Activated naive CD4-positive, alpha-beta T cell (primary cell): ENCODE measurements at regions not wholly inside any gene's neighbourhood (a gene's known extent, or its start where the extent isn't known, plus 50 kb on each side); places are given as distances from the start of the nearest gene placed in this dataset.

Source experiments
- DNase-seq, 4 experiments: peaks; one replicate each; lab custom pipeline; 2025; lab: John Stamatoyannopoulos, UW

DNA sequence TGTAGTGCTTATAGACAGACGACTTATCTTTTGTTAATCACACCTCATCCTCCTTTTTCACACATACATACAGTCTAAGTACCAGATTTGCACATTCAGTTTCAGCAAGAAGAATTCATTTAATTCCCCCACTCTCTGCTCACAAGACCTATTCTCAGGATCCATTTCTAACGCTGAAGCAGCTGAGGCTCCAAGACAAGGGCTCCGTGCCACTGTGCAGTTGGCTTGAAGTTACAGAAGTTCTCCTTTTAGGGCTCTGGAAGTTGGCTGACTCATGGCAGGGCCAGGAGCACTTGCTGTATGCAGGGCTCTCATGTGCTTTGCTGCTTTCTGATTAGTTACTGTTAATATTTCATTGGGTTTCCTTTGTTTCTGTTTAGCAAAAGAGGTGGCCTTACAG is 1566.9 kb upstream of the TMEM132C start:
- DNase-seq: no peak

DNA sequence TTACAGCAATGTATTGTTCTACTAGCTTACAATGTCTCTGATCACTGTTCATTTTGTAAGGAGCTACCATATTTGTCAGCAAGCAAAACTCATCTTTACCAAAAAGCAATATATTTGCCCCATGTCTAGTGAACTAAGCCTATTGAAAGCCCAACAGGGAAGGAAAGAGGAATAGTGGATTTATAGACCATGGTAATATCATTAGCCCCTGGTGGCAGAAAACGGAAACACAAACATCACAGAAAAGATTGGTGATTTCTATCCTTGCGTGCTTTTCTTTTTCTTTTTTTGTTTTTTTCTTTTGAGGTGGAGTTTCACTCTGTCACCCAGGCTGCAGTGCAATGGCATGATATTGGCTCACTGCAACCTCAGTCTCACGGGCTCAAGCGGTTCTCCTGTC is 1562.4 kb upstream of the TMEM132C start:
- DNase-seq: no peak

DNA sequence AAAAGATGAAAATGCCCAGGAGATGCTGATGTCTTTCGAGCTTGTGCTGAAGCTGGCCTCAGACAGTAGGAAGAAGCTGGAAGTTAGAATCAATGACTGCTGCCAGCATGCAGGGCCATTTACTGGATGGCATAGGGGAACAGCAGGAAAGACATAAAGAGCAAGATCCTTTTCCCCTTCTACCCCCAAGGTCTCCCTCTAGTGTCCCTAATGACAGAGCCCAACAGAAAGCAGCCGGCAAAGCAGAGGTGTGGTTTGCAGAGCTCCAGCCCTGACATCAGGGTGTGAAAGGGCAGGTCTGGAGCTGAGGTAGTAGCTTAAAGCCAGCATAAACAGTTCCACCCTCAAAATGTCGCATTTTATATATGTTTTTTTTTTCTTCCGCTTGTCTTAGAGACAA is 1560.7 kb upstream of the TMEM132C start:
- DNase-seq: no peak

DNA sequence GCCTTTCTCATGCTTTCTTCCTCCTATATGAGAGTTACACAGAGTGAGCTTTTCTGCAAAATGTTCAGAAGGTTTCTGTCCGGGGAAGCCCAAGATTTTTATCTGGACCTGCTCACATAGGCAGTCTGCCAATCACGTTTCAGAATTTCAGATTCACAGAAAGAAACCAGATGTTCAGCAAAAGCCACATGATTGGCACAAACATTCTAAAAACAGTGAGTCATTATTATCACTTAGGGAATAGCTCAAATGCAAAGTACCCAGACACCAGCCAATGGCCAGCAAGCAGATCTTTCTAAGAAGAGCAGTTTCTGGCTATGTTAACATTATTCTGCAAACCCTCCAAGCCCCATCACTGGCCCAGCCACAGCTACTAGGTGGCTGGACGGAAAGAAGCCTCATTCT is 1558.5 kb upstream of the TMEM132C start:
- no peak for DNase-seq

- no peak for DNase-seq
These were observed 1548.6 kb upstream of the TMEM132C start for GRCh38 chr12:126718365-126718764.

DNA sequence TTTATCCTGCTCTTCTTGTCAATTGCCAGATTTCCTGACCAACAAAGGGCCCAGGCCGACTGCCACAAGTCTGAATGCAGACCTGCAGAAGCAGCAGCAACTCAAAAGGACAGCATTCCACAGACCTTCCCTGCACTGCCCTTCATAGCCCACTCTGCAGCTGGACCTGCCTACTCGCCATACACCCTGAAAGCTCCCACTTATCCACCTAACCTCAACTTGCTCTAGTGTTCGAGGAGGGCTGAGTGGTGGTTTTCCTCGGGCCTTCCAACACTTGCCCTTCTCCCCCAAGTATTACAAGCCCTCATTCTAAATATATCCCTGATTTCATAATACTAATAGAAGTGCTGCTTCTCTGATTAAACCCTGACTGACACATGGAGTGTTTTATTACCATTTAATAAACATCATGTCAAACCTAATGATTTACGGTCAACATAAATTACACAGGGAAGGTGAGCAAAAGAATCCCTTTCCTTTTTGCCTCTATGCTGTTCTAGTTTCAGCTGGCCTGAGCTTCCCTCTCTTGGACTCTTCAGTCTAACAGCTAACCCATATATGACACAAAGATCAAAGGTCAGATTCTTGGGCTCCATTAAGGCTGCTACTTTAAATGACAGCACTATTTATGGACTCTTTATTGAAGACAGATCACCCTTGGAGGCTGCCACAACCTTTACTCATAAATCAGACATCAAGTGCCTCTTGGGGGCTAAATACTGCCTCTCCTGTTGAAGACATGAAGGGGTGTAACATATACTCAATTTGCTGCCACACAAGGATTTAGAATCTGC is 1546.9 kb upstream of the TMEM132C start:
- no peak for DNase-seq

DNA sequence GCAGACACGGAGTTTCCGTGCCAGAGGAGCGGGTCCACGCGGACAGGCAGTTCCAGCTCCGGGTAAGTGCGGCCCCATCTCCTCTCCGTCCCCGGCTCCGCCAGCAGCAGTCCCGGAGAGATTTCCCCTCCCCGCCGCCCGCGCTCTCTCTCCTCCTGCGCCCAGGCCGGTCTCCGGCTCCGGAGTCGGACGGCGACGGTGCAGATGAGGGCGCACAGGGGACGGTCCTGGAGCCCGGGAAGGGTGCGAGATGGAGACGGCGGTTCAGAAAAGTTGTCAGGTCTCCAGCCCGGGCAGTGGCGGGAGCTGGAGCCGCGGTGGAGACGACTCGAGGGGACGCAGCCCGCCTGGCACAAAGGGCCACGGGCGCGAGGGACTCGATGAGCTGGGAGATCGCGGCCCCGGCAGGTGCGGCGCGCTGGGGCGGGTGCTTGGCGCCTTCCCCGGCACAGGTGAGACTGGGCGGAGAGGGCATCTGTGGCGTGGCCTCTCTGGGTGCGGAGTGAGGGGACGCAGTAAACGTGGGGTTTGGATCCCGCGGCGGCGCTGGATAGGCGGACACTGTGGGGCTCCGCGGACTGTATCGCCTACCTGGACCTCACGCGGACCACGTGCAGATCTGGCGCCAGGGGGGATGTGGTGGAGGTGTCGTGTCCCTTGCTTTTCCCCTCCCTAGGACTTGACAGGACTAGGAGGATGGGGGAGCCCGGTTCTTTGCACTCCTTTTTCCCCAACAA is 1540.3 kb upstream of the TMEM132C start:
- DNase-seq: no peak

DNA sequence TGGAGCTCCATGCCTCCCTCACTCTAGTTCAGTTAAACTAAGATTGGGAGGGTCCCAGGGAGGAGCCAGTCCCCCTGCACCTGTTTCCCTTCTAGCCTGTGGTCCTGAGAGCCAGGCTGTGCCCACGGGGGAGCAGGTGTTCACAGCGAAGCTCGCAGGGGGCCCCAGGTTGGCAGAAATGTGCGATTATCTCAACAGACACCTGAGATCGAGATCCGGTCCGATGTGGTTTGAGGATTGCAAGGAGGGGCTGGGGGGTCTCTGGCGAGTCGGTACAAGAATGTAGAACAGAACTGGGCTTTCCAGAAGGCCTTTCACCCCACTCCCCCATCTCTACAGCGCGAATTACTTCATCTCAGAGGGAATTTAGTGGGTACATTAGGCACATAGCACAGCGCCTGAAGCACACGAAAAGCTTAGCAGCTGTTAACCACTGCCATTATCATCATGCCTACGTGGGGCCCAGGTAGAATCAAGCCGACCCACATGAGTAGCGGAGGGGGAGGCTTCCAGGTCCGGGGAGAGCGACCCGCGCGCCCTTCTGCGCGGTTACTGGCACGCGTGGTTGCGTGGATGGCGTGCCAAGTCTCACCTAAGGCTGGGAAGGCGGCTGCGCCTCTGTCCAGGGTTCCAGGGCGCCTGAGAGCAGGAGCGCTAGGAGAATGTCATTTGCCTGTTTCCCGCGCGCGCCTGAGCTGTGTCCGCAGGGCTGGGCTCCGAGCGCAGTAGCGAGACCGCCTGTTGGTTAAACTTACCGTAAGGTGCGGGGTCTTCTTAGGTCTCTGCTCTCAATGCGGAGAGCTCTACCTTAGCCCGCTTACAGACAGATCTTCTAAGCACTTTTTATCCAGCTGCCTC is 1539.5 kb upstream of the TMEM132C start:
- no peak for DNase-seq

- DNase-seq: no peak
These were observed 1532.7 kb upstream of the TMEM132C start for GRCh38 chr12:126734296-126734695.

DNA sequence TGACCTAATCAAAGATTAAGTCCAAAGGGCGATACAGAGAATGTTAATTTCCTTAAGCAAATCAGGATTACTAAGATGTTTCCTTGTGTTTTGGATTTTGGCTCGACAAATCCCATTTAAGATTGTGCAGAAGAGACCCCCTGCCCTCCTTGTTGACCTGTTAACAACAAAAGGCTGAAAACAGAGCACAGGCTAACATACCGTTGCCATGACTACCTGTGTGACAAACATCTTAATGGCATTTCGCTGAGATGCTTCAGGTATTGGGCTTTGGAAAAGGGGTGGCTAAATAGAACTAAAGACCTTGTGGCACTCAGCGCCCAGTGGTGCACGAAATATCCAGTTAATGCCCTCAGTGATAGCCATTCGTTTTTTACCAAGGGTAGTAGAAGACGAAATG is 1532.3 kb upstream of the TMEM132C start:
- DNase-seq: no peak

DNA sequence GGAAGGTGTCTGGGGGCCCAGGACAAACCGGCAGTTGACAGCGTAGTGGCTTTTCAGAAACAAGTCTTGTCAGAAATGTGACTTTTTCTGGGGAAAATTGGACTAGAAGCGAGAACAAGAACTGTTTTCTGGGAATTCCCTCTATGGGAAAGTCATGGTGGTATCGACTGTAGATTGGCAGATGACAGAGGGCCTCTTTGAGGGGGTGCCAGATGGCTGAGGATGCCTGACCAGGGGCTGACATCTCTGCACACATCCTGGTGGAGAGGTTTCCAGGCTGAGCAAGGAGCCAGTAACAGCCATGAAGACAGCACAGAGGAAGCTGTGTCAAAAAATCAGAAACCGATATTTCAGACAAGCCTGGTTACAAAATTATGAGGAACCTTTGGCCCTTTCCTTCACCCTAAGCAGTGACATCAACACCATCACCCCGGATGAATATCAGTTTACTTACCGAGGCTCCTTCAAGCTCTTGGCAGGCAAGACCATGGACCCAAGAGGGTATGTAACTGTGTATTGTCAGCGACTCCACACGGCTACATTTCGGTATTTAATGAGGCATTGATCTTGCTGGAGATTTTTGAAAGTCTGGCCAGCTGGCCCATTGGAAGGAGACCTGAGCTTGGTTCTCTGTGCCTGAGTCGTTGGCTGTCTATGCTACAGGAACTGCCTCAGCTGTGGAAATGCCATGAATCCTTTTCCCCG is 1525.3 kb upstream of the TMEM132C start:
- DNase-seq: no peak

- DNase-seq: no peak
These were observed 1524.7 kb upstream of the TMEM132C start for GRCh38 chr12:126742241-126742641.

GRCh38 chr12:126747530-126748149 is 1519.3 kb upstream of the TMEM132C start:
- DNase-seq: peak in 2 of 4 experiments; percentile 9 to 41

GRCh38 chr12:126752021-126752420 is 1514.9 kb upstream of the TMEM132C start:
- DNase-seq: no peak

GRCh38 chr12:126757326-126757725 is 1509.6 kb upstream of the TMEM132C start:
- DNase-seq: no peak

- no peak for DNase-seq
These were observed 1506.9 kb upstream of the TMEM132C start for GRCh38 chr12:126760092-126760491.

DNA sequence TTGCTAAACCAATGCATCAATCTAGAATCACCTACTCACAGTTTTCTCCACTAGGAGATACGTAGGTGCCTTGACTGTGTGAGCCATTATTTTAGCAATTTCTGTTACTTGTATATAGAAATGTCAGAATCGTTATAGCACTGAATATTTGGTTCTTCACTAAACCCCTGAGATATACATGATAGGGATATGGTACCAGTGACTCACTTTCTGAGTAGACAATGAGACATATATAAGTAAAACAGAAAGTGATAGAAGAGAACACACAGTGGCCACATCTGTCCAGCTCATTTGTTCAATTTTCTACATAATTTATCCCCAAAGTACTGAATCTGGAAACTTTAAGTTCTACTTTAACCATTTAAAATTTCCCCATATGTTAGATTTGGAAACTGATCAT is 1505.5 kb upstream of the TMEM132C start:
- no peak for DNase-seq

DNA sequence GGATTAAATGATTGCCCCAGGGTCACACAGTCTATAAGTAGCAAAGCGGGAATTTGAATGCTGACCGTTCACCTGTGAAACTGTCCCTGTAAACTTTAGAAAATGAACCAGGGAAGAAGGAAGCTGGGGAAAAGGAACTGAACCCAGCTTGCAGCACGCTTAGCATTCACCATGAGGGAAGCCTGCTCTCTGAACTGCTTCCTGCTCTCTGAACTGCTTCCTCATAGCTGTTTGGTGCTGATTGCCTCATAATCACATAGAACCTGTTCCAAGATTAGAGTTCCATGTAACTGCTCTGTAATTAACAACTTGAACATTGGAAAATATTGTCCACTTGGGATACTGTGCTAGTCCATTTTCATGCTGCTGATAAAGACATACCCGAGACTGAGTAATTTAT is 1504.8 kb upstream of the TMEM132C start:
- no peak for DNase-seq

DNA sequence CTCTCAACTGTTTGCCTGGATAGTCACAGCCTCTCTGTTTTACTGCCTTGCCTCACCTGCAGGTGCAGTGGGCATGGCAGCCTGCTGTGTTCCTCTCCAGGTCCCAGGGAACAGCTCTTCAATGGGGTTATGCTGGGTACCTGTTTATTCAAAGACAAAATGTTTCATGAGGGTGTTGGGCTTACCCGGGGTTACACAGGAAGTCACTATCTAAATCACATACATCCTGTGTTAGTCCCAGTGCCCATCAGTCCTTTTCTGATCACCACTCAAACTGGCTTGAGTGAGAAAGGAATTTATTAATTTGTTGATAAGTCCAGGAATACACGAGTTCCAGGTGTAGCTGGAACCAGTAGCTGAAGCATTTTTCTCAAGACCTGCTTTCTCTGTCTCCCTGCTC is 1503.6 kb upstream of the TMEM132C start:
- DNase-seq: no peak

DNA sequence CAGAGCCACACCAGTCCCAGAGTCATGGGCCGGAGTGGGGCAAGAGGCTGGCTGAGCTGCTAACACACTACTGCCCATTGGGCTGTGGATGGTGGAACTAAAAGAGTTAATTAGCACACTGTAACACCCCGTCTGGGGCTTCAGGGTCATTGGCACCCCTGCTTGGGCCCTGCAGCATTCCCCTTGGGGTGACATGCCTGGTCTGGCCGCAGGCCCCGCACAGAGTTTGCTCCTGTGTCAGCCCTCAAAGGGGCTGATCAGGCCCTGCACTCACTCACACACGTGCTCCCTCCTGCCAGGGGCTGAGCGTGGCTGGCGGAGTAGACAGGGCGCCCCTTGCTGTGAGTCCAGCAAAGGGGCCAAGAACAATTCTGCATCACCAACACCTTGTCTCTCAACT is 1499.6 kb upstream of the TMEM132C start:
- no peak for DNase-seq

DNA sequence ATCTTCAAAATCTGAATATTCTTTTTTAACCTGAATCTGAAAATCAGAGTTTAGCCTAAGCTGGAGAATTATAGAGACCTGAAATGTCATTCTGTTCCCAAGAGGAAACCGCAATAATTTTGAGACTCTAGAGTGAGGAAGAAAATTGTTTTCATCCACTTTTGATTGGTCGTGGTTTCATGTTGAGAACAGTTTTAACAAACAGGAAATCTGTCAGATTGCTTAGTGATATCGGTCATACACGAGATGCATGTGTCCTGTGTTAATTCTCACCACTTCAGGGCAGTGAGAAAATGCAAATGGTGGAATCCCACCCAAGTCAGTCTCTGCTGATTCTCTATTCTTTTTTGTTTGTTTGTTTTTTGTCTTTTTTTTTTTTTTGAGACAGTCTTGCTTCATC is 1498.5 kb upstream of the TMEM132C start:
- DNase-seq: no peak

GRCh38 chr12:126770188-126770587 is 1496.8 kb upstream of the TMEM132C start:
- no peak for DNase-seq
